ENCODE measurements at regions not wholly inside any gene's neighbourhood (a gene's known extent, or its start where the extent isn't known, plus 50 kb on each side); places are given as distances from the start of the nearest gene placed in this dataset.

DNA sequence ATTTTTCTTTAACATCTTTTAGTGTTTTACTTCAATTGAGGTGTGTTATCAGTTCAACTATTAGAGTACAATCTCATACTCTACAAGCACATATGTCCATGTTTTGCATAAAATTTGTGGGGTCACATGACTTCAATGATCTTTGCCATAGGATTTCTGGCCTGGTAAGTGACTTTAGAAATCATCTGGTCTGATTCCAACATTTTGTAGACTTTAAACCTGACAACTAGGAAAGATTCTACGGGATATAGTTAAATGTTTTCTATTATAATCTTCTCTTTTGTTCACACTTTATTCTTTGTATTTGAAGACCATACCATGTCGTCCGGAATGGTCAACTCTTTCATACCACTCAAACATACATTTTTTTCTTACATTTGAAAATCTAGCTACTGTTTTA, 62.0 kb upstream of the NEUROD1 start:
- no peak for ATAC-seq
- TF ChIP-seq, protein P1, sequence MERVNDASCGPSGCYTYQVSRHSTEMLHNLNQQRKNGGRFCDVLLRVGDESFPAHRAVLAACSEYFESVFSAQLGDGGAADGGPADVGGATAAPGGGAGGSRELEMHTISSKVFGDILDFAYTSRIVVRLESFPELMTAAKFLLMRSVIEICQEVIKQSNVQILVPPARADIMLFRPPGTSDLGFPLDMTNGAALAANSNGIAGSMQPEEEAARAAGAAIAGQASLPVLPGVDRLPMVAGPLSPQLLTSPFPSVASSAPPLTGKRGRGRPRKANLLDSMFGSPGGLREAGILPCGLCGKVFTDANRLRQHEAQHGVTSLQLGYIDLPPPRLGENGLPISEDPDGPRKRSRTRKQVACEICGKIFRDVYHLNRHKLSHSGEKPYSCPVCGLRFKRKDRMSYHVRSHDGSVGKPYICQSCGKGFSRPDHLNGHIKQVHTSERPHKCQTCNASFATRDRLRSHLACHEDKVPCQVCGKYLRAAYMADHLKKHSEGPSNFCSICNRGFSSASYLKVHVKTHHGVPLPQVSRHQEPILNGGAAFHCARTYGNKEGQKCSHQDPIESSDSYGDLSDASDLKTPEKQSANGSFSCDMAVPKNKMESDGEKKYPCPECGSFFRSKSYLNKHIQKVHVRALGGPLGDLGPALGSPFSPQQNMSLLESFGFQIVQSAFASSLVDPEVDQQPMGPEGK (CRISPR knock-in tag; IDR thresholded peaks at IDR 0.05; ENCODE audit: borderline replicate concordance), result no peak
- TF ChIP-seq, protein P2, sequence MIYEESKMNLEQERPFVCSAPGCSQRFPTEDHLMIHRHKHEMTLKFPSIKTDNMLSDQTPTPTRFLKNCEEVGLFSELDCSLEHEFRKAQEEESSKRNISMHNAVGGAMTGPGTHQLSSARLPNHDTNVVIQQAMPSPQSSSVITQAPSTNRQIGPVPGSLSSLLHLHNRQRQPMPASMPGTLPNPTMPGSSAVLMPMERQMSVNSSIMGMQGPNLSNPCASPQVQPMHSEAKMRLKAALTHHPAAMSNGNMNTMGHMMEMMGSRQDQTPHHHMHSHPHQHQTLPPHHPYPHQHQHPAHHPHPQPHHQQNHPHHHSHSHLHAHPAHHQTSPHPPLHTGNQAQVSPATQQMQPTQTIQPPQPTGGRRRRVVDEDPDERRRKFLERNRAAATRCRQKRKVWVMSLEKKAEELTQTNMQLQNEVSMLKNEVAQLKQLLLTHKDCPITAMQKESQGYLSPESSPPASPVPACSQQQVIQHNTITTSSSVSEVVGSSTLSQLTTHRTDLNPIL (CRISPR knock-in tag; IDR thresholded peaks at IDR 0.05; ENCODE audit: low read depth), result no peak
- TF ChIP-seq GLIS3 (CRISPR knock-in tag; IDR thresholded peaks at IDR 0.05) (no peak), ARNTL (CRISPR knock-in tag; IDR thresholded peaks at IDR 0.05; ENCODE audit: borderline replicate concordance, low read depth) (no peak), ZNF565 (CRISPR knock-in tag; conservative IDR thresholded peaks at IDR 0.05; ENCODE audit: low read depth) (no peak), ZFP3 (CRISPR knock-in tag; IDR thresholded peaks at IDR 0.05) (no peak), ZNF8 (CRISPR knock-in tag; IDR thresholded peaks at IDR 0.05) (no peak), ISL1 (CRISPR knock-in tag; IDR thresholded peaks at IDR 0.05) (no peak), SNAI2 (CRISPR knock-in tag; IDR thresholded peaks at IDR 0.05) (no peak), ZFP30 (CRISPR knock-in tag; IDR thresholded peaks at IDR 0.05) (no peak), ZNF70 (CRISPR knock-in tag; IDR thresholded peaks at IDR 0.05) (no peak), OSR1 (CRISPR knock-in tag; IDR thresholded peaks at IDR 0.05) (no peak), BACH2 (CRISPR knock-in tag; IDR thresholded peaks at IDR 0.05; ENCODE audit: borderline replicate concordance) (no peak), ZC3H10 (CRISPR knock-in tag; IDR thresholded peaks at IDR 0.05) (no peak)
- TF ChIP-seq, protein P3, sequence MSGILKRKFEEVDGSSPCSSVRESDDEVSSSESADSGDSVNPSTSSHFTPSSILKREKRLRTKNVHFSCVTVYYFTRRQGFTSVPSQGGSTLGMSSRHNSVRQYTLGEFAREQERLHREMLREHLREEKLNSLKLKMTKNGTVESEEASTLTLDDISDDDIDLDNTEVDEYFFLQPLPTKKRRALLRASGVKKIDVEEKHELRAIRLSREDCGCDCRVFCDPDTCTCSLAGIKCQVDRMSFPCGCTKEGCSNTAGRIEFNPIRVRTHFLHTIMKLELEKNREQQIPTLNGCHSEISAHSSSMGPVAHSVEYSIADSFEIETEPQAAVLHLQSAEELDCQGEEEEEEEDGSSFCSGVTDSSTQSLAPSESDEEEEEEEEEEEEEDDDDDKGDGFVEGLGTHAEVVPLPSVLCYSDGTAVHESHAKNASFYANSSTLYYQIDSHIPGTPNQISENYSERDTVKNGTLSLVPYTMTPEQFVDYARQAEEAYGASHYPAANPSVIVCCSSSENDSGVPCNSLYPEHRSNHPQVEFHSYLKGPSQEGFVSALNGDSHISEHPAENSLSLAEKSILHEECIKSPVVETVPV (CRISPR knock-in tag; IDR thresholded peaks at IDR 0.05), result no peak
- TF ChIP-seq, protein P4, sequence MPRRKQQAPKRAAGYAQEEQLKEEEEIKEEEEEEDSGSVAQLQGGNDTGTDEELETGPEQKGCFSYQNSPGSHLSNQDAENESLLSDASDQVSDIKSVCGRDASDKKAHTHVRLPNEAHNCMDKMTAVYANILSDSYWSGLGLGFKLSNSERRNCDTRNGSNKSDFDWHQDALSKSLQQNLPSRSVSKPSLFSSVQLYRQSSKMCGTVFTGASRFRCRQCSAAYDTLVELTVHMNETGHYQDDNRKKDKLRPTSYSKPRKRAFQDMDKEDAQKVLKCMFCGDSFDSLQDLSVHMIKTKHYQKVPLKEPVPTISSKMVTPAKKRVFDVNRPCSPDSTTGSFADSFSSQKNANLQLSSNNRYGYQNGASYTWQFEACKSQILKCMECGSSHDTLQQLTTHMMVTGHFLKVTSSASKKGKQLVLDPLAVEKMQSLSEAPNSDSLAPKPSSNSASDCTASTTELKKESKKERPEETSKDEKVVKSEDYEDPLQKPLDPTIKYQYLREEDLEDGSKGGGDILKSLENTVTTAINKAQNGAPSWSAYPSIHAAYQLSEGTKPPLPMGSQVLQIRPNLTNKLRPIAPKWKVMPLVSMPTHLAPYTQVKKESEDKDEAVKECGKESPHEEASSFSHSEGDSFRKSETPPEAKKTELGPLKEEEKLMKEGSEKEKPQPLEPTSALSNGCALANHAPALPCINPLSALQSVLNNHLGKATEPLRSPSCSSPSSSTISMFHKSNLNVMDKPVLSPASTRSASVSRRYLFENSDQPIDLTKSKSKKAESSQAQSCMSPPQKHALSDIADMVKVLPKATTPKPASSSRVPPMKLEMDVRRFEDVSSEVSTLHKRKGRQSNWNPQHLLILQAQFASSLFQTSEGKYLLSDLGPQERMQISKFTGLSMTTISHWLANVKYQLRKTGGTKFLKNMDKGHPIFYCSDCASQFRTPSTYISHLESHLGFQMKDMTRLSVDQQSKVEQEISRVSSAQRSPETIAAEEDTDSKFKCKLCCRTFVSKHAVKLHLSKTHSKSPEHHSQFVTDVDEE (CRISPR knock-in tag; IDR thresholded peaks at IDR 0.05), result no peak

DNA sequence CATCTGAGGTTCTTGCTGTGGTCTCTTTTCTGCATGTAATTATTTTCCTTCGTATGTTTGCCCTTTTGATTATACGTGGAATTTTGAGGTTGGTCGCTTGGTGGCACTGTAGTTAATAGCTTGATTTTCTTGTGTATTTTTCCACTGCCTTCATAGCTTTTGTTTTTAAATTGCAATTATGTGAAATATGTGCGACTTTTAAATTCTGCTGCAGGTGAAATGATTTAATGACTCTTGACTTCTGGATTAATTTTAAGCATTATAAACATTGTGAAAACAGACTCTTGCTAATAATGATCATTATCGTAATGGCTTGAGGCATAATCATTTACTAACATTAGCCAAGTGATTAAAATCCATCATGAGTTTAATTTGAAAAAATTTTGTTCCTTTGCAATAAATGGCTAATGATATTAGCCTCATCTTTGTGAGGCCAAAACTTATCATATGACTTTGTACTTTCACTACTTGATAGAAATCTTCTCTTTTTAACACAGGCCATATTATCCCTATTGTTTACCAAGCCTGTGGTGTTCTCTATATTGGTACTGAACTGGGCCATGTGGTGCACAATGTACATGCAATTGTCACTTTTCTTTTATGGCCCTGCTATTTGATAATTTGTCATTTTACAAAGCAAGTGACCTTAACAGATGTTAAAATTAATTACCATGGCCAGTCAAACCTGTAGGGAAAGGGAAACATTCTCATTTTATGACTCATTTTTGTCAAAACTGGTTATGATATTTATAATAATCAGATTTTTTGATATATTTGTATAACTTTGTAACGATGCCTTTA, 62.8 kb upstream of the NEUROD1 start:
- ATAC-seq, result peak; percentile 82
- no peak for TF ChIP-seq ESRRG (CRISPR knock-in tag; IDR thresholded peaks at IDR 0.05)
- no peak for TF ChIP-seq CSDC2 (CRISPR knock-in tag; IDR thresholded peaks at IDR 0.05)
- TF ChIP-seq RARB (CRISPR knock-in tag; IDR thresholded peaks at IDR 0.05), result no peak
- no peak for TF ChIP-seq ZC3H10 (CRISPR knock-in tag; IDR thresholded peaks at IDR 0.05)
- TF ChIP-seq, protein P4 (CRISPR knock-in tag; IDR thresholded peaks at IDR 0.05), result no peak
- no peak for TF ChIP-seq OSR1 (CRISPR knock-in tag; IDR thresholded peaks at IDR 0.05)
- TF ChIP-seq TCF4 (CRISPR knock-in tag; IDR thresholded peaks at IDR 0.05; ENCODE audit: borderline replicate concordance), result no peak
- no peak; the same call in 1 of the 2 replicates for TF ChIP-seq ISL1 (CRISPR knock-in tag; IDR thresholded peaks at IDR 0.05)
- TF ChIP-seq, protein P2 (CRISPR knock-in tag; IDR thresholded peaks at IDR 0.05; ENCODE audit: low read depth), result no peak
- TF ChIP-seq TOX (CRISPR knock-in tag; IDR thresholded peaks at IDR 0.05; ENCODE audit: borderline replicate concordance), result no peak
- TF ChIP-seq BACH2 (CRISPR knock-in tag; IDR thresholded peaks at IDR 0.05; ENCODE audit: borderline replicate concordance), result no peak
- TF ChIP-seq PPARA (CRISPR knock-in tag; IDR thresholded peaks at IDR 0.05; ENCODE audit: borderline replicate concordance), result no peak
- TF ChIP-seq, protein P3 (CRISPR knock-in tag; IDR thresholded peaks at IDR 0.05), result no peak
- no peak for TF ChIP-seq ZNF8 (CRISPR knock-in tag; IDR thresholded peaks at IDR 0.05)
- no peak for TF ChIP-seq ARNTL (CRISPR knock-in tag; IDR thresholded peaks at IDR 0.05; ENCODE audit: borderline replicate concordance, low read depth)
- no peak for TF ChIP-seq ZNF565 (CRISPR knock-in tag; conservative IDR thresholded peaks at IDR 0.05; ENCODE audit: low read depth)
- TF ChIP-seq SNAI2 (CRISPR knock-in tag; IDR thresholded peaks at IDR 0.05), result no peak
- no peak for TF ChIP-seq GLIS3 (CRISPR knock-in tag; IDR thresholded peaks at IDR 0.05)
- no peak for TF ChIP-seq ZFP30 (CRISPR knock-in tag; IDR thresholded peaks at IDR 0.05)
